Panc1 (cell line): ENCODE measurements at regions not wholly inside any gene's neighbourhood (a gene's known extent, or its start where the extent isn't known, plus 50 kb on each side); places are given as distances from the start of the nearest gene placed in this dataset.

Experiments used
- CTCF ChIP-seq: fragments of 450-650 bp; IDR thresholded peaks from 2 replicates; pipeline ENCODE4 v1.5.1; 2017; ENCODE audit warnings: mild to moderate bottlenecking
- POLR2AphosphoS5 ChIP-seq: IDR thresholded peaks from 2 replicates; pipeline ENCODE4 v1.6.1; 2012; ENCODE audit warnings: mild to moderate bottlenecking, low read depth, low read length, moderate library complexity

- no peak for TF ChIP-seq CTCF
- TF ChIP-seq POLR2AphosphoS5 = no peak
These were observed 83.1 kb downstream of the HINT1 start for GRCh38 chr5:131081913-131082488.
